ENCODE measurements at regions not wholly inside any gene's neighbourhood (a gene's known extent, or its start where the extent isn't known, plus 50 kb on each side); places are given as distances from the start of the nearest gene placed in this dataset.

DNA sequence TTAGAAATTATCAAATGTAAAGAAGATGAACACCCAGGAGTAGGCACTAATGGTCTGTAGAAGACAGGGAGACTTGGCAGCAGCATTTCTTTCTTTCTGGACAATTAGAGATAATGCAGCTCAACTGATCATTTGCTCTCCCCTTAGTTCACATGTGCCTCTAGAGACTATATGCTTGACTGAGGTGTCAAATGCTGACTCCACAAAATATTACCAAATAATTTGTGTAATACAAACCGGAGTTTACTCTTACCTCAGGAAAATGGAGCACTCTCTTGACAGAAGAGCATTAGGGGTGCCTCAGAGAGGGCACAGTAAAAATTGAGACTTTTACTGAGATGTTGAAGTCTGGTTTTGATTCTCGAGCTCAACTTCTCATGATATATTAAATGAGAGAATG lies 131.8 kb downstream of the ATP6V1G3 start:
- TF ChIP-seq EZH2phosphoT487 (IDR thresholded peaks at IDR 0.05; ENCODE audit: insufficient read depth, low read depth) (no peak), EZH2 (IDR thresholded peaks at IDR 0.05; ENCODE audit: insufficient read depth, poor library complexity, severe bottlenecking) (no peak)
